ENCODE measurements at regions not wholly inside any gene's neighbourhood (a gene's known extent, or its start where the extent isn't known, plus 50 kb on each side); places are given as distances from the start of the nearest gene placed in this dataset.
"Not testable (repeated sequence)": the region's sequence is repeated elsewhere in the genome, so short reads cannot be mapped to it uniquely, and the experiment has no call there.

- Histone ChIP-seq H3K27ac (ENCODE audit: low read length) (no peak overlapping the region), H3K4me1 (ENCODE audit: control insufficient read depth, insufficient read depth, low read length) (no peaks in the 10 kb centered on the region), H3K27me3 (ENCODE audit: control insufficient read depth, insufficient read depth) (no peaks in the 10 kb centered on the region), H3K4me3 (ENCODE audit: low read length) (no peak overlapping the region), H3K9me3 (ENCODE audit: control insufficient read depth, low read length) (no peaks in the 10 kb centered on the region)
- ATAC-seq (no peak), DNase-seq (no peak)
- intact Hi-C loops (cut with DNase I), result no loop called here
- 88% methylated on average over 7 of the region's 7 CpGs for WGBS
Observed at GRCh38 chr13:100961186-100961585, 286.6 kb upstream of the TMTC4 start.

- no peak for DNase-seq
- no peak overlapping the region for H3K4me3 ChIP-seq (ENCODE audit: low read length)
- H3K27ac ChIP-seq (ENCODE audit: low read length), result no peak overlapping the region
- 51% methylated on average over 5 of the region's 5 CpGs for whole genome bisulfite sequencing
- no peaks in the 10 kb centered on the region for H3K9me3 ChIP-seq (ENCODE audit: control insufficient read depth, low read length)
- no peaks in the 10 kb centered on the region for H3K4me1 ChIP-seq (ENCODE audit: control insufficient read depth, insufficient read depth, low read length)
- no peak for ATAC-seq
- intact Hi-C loops (cut with DNase I), result no loop called here
- no peaks in the 10 kb centered on the region for H3K27me3 ChIP-seq (ENCODE audit: control insufficient read depth, insufficient read depth)
Observed at GRCh38 chr13:100958831-100959230, 284.2 kb upstream of the TMTC4 start.

- intact Hi-C loops (cut with DNase I), result no loop called here
- WGBS, result 45% methylated on average over 4 of the region's 4 CpGs
Observed at GRCh38 chr13:100957741-100958140, 283.1 kb upstream of the TMTC4 start.

GRCh38 chr13:100954430-100955305, 280.1 kb upstream of the TMTC4 start:
- intact Hi-C loops (cut with DNase I), result no loop called here
- ATAC-seq, result no peak
- no peaks in the 10 kb centered on the region for H3K27me3 ChIP-seq (ENCODE audit: control insufficient read depth, insufficient read depth)
- WGBS, result 59% methylated on average over 9 of the region's 9 CpGs
- DNase-seq, result no peak
- no peaks in the 10 kb centered on the region for H3K9me3 ChIP-seq (ENCODE audit: control insufficient read depth, low read length)
- no peak overlapping the region for H3K27ac ChIP-seq (ENCODE audit: low read length)
- H3K4me1 ChIP-seq (ENCODE audit: control insufficient read depth, insufficient read depth, low read length), result no peaks in the 10 kb centered on the region
- H3K4me3 ChIP-seq (ENCODE audit: low read length), result no peak overlapping the region

More at GRCh38 chr13:100957741-100958140, 283.1 kb upstream of the TMTC4 start:
- DNase-seq (no peak), ATAC-seq (no peak)
- H3K4me3 ChIP-seq (ENCODE audit: low read length), result no peak overlapping the region
- H3K27me3 ChIP-seq (ENCODE audit: control insufficient read depth, insufficient read depth), result no peaks in the 10 kb centered on the region
- H3K27ac ChIP-seq (ENCODE audit: low read length), result no peak overlapping the region
- H3K4me1 ChIP-seq (ENCODE audit: control insufficient read depth, insufficient read depth, low read length), result no peaks in the 10 kb centered on the region
- H3K9me3 ChIP-seq (ENCODE audit: control insufficient read depth, low read length), result no peaks in the 10 kb centered on the region

- H3K27me3 ChIP-seq (ENCODE audit: control insufficient read depth, insufficient read depth), result no peaks in the 10 kb centered on the region
- no peak for ATAC-seq
- DNase-seq, result no peak
- no peak overlapping the region for H3K27ac ChIP-seq (ENCODE audit: low read length)
- H3K4me1 ChIP-seq (ENCODE audit: control insufficient read depth, insufficient read depth, low read length), result no peaks in the 10 kb centered on the region
- WGBS, result 86% methylated on average over 4 of the region's 4 CpGs
- no peak overlapping the region for H3K4me3 ChIP-seq (ENCODE audit: low read length)
- no peaks in the 10 kb centered on the region for H3K9me3 ChIP-seq (ENCODE audit: control insufficient read depth, low read length)
- intact Hi-C loops (cut with DNase I), result no loop called here
Observed at GRCh38 chr13:100951016-100951415, 276.4 kb upstream of the TMTC4 start.

GRCh38 chr13:100948937-100949336, 274.3 kb upstream of the TMTC4 start:
- H3K27ac ChIP-seq (ENCODE audit: low read length); DNase-seq; H3K4me3 ChIP-seq (ENCODE audit: low read length); H3K9me3 ChIP-seq (ENCODE audit: control insufficient read depth, low read length); ATAC-seq; H3K27me3 ChIP-seq (ENCODE audit: control insufficient read depth, insufficient read depth); H3K4me1 ChIP-seq (ENCODE audit: control insufficient read depth, insufficient read depth, low read length); intact Hi-C loops (cut with DNase I): not testable (repeated sequence)
- 84% methylated on average over 3 of the region's 3 CpGs for WGBS

- Histone ChIP-seq H3K4me1 (ENCODE audit: control insufficient read depth, insufficient read depth, low read length) (no peaks in the 10 kb centered on the region), H3K27me3 (ENCODE audit: control insufficient read depth, insufficient read depth) (no peaks in the 10 kb centered on the region), H3K9me3 (ENCODE audit: control insufficient read depth, low read length) (no peaks in the 10 kb centered on the region), H3K4me3 (ENCODE audit: low read length) (no peak overlapping the region), H3K27ac (ENCODE audit: low read length) (no peak overlapping the region)
- DNase-seq (no peak), ATAC-seq (peak in 1 of 2 donors; percentile 19)
- WGBS, result 74% methylated on average over 4 of the region's 4 CpGs
- intact Hi-C loops (cut with DNase I), result no loop called here
Observed at GRCh38 chr13:100946588-100946987, 272.0 kb upstream of the TMTC4 start.

- H3K27ac ChIP-seq (ENCODE audit: low read length), result no peak overlapping the region
- WGBS, result 75% methylated on average over 5 of the region's 5 CpGs
- H3K27me3 ChIP-seq (ENCODE audit: control insufficient read depth, insufficient read depth), result no peaks in the 10 kb centered on the region
- no peak overlapping the region for H3K4me3 ChIP-seq (ENCODE audit: low read length)
- no peak for ATAC-seq
- H3K4me1 ChIP-seq (ENCODE audit: control insufficient read depth, insufficient read depth, low read length), result no peaks in the 10 kb centered on the region
- no peaks in the 10 kb centered on the region for H3K9me3 ChIP-seq (ENCODE audit: control insufficient read depth, low read length)
- intact Hi-C loops (cut with DNase I), result no loop called here
- DNase-seq, result no peak
Observed at GRCh38 chr13:100944791-100945345, 270.3 kb upstream of the TMTC4 start.

GRCh38 chr13:100942742-100943141, 268.1 kb upstream of the TMTC4 start:
- H3K27ac ChIP-seq (ENCODE audit: low read length), result no peak overlapping the region
- no peak for ATAC-seq
- H3K9me3 ChIP-seq (ENCODE audit: control insufficient read depth, low read length), result no peaks in the 10 kb centered on the region
- H3K4me1 ChIP-seq (ENCODE audit: control insufficient read depth, insufficient read depth, low read length), result no peaks in the 10 kb centered on the region
- 83% methylated on average over 1 of the region's 1 CpG for WGBS
- intact Hi-C loops (cut with DNase I), result no loop called here
- H3K4me3 ChIP-seq (ENCODE audit: low read length), result no peak overlapping the region
- H3K27me3 ChIP-seq (ENCODE audit: control insufficient read depth, insufficient read depth), result no peaks in the 10 kb centered on the region
- no peak for DNase-seq

- DNase-seq (no peak), ATAC-seq (no peak)
- intact Hi-C loops (cut with DNase I), result no loop called here
- H3K9me3 ChIP-seq (ENCODE audit: control insufficient read depth, low read length), result no peaks in the 10 kb centered on the region
- H3K27ac ChIP-seq (ENCODE audit: low read length), result no peak overlapping the region
- no peaks in the 10 kb centered on the region for H3K27me3 ChIP-seq (ENCODE audit: control insufficient read depth, insufficient read depth)
- H3K4me3 ChIP-seq (ENCODE audit: low read length), result no peak overlapping the region
- whole genome bisulfite sequencing, result 40% methylated on average over 10 of the region's 10 CpGs
- H3K4me1 ChIP-seq (ENCODE audit: control insufficient read depth, insufficient read depth, low read length), result no peaks in the 10 kb centered on the region
Observed at GRCh38 chr13:100941377-100942368, 267.1 kb upstream of the TMTC4 start.

- ATAC-seq, result no peak
- H3K27ac ChIP-seq (ENCODE audit: low read length), result no peak overlapping the region
Observed at GRCh38 chr13:100940658-100941057, 266.1 kb upstream of the TMTC4 start.

More at GRCh38 chr13:100940658-100941057, 266.1 kb upstream of the TMTC4 start:
- intact Hi-C loops (cut with DNase I), result no loop called here
- Histone ChIP-seq H3K27me3 (ENCODE audit: control insufficient read depth, insufficient read depth) (no peaks in the 10 kb centered on the region), H3K4me3 (ENCODE audit: low read length) (no peak overlapping the region), H3K9me3 (ENCODE audit: control insufficient read depth, low read length) (no peaks in the 10 kb centered on the region), H3K4me1 (ENCODE audit: control insufficient read depth, insufficient read depth, low read length) (no peaks in the 10 kb centered on the region)
- WGBS, result 63% methylated on average over 4 of the region's 4 CpGs
- DNase-seq, result no peak

All from right cardiac atrium (tissue), 5 donors.